GM10266 (cell line): ENCODE measurements at regions not wholly inside any gene's neighbourhood (a gene's known extent, or its start where the extent isn't known, plus 50 kb on each side); places are given as distances from the start of the nearest gene placed in this dataset.

Experiments
- DNase-seq: peaks from one replicate; pipeline ENCODE4 v3.0.0; 2012; ENCODE audit errors: extremely low spot score
- CTCF ChIP-seq: IDR thresholded peaks from 2 replicates; pipeline ENCODE4 v1.5.1; 2012; ENCODE audit warnings: mild to moderate bottlenecking, low read depth; ENCODE audit not compliant: control insufficient read depth, insufficient read depth; ENCODE audit errors: missing control alignments

DNA sequence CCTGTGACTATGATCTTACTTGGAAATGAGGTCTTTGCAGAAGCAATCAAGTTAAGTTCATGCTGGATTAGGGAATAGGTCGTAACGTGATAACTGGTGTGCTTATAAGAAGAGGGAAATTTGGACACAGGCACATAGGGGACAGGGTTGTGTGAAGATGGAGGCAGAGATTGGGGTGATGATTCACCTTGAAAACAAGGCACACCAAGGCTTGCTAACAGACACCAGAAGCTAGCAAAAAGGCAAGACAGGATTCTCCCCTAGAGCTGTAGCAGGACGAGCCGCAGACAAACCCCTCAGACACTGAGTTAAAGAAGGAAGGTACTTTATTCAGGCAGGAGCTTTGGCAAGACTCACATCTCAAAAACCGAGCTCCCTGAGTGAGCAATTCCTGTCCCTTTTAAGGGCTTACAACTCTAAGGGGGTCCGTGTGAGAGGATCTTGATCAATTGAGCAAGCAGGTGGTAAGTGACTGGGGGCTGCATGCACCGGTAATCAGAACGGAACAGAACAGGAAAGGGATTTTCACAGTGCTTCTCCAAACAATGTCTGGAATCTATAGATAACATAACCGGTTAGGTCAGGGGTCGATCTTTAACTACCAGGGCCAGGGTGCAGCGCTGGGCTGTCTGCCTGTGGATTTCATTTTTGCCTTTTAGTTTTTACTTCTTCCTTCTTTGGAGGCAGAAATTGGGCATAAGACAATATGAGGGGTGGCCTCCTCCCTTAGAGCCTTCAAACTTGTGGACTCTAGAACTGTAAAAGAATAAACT lies 57.5 kb upstream of the S1PR3 start:
- no peak for DNase-seq
- no peak for TF ChIP-seq CTCF

DNA sequence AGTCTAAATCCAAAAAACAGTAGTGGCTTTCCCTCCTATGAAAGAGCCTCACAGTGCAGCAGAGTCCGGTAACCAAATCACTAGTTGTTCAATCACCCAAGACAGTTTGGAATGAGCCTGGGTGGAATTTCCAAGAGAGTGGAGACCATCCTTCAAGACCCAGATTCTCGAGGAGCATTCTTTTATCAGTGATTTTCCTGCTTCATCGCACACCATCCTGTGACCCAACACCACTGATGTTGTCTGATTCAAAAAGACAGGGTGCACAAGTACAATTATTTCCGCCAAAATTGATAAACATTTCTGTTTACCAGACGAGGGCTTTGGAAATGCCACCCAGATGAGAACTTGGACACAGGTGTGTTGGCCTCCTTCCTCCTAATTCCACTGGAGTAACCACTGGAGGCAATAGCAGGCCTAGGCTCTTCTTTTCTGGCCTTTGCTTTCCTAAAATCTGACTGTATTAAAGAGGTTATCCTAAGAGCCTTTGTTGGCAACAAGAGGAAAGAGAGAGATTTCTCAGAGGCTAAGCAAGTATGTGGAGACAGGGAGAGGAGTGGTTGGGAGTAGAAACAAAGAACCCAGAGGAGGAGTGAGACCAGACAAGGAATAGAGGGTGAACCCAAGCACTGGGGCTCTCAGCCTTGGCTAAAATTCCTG lies 56.3 kb upstream of the S1PR3 start:
- DNase-seq: no peak
- TF ChIP-seq CTCF: no peak

DNA sequence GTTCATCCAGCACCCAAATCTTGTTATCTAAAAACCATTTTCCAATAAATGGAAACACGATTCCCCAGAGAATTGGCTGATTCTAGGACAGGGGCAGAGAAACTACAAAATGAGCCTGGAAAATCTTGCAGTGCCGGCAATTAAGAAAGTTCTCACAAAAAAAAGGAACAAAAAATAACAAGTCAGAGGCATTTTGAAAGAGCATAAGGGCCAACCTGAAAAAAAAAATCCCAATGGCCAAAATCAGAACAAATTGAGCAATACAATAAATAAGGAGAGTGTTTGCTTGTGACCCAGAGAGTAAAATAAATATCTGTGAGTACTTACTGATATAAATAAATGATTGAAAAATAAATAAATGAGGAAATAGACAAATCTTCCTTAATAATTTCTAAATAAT lies 55.1 kb upstream of the S1PR3 start:
- no peak for TF ChIP-seq CTCF
- DNase-seq: no peak

DNA sequence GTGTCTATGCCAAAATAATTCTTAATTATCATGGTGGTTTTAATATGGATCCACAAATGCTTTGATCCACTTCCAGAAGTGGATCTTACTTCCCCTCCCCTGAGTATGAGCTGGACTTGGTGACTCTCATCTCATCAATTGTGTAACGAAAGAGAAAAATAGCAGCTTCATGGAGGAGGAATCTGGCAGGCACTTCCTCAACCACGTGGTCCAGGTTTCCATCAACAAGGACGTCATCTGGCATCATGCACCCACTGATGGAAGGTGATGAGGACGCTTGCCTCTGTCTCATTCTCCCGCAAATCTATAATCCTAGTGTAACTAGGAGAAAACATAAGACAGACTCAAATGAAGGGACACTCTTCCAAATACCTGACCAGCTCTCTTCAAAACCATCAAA lies 54.6 kb upstream of the S1PR3 start:
- DNase-seq: no peak
- no peak for TF ChIP-seq CTCF

DNA sequence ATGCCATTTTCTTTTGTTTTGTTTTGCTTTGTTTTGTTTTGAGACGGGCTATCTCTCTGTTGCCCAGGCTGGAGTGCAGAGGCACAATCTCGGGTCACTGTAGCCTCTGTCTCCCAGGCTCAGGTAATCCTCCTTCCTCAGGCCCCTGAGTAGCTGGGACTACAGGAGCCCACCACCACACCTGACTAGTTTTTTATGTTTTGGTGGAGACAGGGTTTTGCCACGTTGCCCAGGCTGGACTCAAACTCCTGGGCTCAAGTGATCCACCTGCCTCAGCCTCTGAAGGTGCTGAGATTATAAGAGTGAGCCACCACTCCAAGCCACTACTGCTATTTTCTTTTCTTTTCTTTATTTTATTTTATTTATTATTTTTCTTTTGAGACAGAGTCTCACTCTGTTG lies 54.0 kb upstream of the S1PR3 start:
- no peak for DNase-seq
- no peak for TF ChIP-seq CTCF

GRCh38 chr9:88938189-88938588 lies 53.1 kb upstream of the S1PR3 start:
- no peak for DNase-seq
- TF ChIP-seq CTCF: no peak
